ENCODE measurements at regions not wholly inside any gene's neighbourhood (a gene's known extent, or its start where the extent isn't known, plus 50 kb on each side); places are given as distances from the start of the nearest gene placed in this dataset.

- no peak for DNase-seq (ENCODE audit: low spot score)
Measured at GRCh38 chr7:12074889-12075288, 136.2 kb upstream of the TMEM106B start.

- no peak for DNase-seq (ENCODE audit: low spot score)
Measured at GRCh38 chr7:12080006-12080405, 131.1 kb upstream of the TMEM106B start.

- DNase-seq (ENCODE audit: low spot score) = no peak
Measured at GRCh38 chr7:12085516-12085915, 125.6 kb upstream of the TMEM106B start.

- DNase-seq (ENCODE audit: low spot score) = no peak
Measured at GRCh38 chr7:12089951-12090756, 120.9 kb upstream of the TMEM106B start.

- no peak for DNase-seq (ENCODE audit: low spot score)
Measured at GRCh38 chr7:12090757-12091221, 120.3 kb upstream of the TMEM106B start.

DNA sequence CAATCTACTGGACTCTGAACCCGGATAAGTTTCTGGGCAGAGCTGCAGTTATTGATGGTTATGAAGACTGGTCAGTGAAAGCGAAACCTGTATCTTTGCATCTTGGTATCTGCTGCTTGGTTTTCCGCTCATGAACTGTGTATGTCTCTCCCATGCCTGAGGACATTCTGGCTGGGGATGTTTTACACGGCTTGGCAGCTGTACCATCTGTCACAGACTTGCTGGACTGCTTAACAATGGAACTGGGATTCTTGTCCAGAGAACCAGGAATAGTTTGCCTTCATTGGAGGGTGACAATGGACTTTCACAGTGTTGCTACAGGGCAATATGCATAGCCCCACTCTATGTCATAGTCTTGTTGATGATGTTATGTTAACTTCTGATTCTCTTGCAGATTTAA lies 119.9 kb upstream of the TMEM106B start:
- DNase-seq (ENCODE audit: low spot score) = no peak

DNA sequence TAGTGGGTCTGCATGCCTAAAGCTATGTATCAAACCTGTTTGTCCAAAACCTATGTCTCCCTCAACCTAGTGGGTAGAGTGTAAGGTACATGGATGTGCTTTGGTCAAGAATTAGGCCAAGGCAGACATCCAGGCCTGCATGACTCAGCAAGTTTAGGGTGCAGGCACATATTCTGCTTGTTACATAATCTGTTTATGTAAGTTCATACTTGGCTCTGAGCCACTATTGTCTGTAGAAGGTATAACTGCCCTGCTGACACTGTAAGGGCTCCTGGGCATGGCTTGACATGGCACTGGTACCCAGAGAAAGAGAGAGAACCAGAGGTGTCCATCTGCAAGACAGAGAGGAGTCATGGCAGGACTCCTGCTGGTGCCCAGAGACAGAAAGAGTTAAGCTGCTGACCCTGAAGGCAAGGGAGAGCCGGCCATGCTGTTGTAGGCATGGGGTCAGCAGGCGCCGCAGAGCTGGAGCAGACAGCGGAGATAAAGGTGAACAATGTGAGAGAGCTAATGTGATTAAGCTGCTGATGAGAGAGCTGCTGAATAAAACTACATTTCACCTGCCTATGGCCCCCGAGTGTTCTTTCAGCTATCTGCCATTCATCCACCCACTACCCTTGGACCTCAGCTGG lies 118.5 kb upstream of the TMEM106B start:
- DNase-seq (ENCODE audit: low spot score) = no peak

DNA sequence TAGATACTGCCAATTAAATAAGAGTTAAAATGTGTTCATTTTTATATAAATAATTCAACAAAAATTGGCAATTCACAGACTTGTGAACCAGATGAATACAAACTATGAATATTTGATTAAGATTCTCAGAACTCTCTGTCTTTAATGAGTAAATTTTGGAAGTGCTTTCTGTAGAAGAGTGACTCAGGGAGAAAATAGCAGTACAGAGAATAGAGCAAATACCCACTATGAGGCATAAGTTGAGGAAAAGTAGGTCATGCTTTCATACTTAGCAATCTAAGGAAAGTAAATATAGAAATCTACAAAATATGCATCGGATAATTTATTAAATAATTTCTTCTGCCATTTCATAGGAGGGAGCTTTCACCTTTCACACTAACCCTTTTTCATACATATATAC lies 117.7 kb upstream of the TMEM106B start:
- no peak for DNase-seq (ENCODE audit: low spot score)

DNA sequence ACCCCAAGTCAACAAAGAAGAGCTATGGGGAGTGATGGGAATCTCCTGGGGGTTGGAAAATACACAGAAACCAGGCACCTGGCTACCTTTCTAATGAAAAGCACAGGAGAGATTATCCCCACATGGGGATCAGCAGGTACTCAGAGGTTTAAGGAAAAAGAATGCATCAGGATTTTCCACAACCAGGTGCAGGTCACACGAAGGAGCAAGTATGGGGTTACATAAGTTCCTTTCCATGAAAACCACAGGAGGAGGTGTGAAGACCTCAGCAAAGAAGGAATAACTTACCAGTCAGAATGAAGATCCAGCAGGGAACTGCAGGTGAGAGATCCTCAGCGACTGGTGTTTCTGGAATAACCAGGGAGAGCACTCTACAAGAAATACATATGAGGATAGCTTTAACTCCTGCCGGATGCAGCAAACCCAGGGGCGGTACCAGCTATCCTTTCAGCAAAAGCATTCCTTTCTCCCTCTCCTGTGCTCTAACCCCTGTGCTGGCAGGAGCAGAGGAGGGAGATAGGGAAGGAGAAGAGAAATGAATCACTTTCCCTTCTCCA lies 116.7 kb upstream of the TMEM106B start:
- DNase-seq (ENCODE audit: low spot score) = no peak

DNA sequence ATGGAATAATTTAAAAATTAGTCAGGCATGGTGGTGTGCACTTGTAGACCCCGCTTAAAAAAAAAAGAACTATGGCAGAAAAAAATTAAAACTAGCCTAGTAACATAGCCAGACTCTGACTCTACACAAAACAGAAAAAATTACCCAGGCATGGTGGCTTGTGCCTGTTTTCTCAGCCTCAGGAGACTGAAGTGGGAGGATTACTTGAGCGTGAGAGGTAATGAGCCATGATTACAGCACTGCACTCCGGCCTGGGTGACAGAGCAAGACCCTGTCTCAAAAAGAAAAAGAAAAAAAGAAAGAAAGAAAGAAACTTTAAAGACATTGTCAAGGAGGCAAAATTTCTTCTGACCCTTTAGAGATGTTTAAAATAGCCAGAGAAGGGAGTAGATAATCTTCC lies 109.0 kb upstream of the TMEM106B start:
- no peak for DNase-seq (ENCODE audit: low spot score)

GRCh38 chr7:12102527-12102926 lies 108.6 kb upstream of the TMEM106B start:
- no peak for DNase-seq (ENCODE audit: low spot score)

DNA sequence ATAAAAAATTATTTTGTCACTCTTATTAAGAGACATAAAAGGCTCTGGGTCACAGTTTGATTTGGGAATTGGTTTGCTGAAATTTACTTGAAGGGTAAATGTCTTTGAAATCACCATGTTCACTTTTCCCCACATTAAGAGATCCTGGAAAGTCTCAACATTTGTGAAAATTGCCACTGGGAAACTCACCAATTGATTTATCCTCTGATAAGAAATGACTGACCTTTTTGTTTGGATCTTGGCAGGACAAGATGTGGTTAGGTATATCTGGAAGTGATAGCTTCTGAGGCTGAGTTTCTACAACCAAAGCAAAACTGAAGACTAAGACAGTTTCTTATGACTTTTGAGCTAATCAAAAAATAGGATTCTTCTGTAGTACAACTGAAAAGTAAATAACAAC lies 107.1 kb upstream of the TMEM106B start:
- DNase-seq (ENCODE audit: low spot score) = no peak

DNA sequence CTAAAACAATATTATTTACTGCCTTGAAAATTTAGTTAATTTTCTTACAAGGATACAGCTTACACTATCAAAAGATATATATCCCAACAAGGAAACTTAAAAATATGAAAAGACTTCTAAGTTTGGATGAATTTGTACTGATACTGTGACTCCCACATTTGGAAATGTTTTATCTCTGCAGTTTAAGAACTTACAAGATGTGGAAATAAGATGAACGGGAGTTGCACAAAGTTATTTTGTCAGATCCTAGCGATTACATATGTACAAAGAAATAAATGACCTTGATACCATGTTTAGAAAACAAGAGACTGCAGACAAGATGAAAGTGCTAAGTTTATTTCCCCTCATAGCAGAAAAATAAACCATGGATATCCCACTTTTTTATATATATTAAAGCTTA lies 103.7 kb upstream of the TMEM106B start:
- DNase-seq (ENCODE audit: low spot score) = no peak

- DNase-seq (ENCODE audit: low spot score) = no peak
Measured at GRCh38 chr7:12107841-12108254, 103.2 kb upstream of the TMEM106B start.

GRCh38 chr7:12110425-12110824 lies 100.7 kb upstream of the TMEM106B start:
- no peak for DNase-seq (ENCODE audit: low spot score)

DNA sequence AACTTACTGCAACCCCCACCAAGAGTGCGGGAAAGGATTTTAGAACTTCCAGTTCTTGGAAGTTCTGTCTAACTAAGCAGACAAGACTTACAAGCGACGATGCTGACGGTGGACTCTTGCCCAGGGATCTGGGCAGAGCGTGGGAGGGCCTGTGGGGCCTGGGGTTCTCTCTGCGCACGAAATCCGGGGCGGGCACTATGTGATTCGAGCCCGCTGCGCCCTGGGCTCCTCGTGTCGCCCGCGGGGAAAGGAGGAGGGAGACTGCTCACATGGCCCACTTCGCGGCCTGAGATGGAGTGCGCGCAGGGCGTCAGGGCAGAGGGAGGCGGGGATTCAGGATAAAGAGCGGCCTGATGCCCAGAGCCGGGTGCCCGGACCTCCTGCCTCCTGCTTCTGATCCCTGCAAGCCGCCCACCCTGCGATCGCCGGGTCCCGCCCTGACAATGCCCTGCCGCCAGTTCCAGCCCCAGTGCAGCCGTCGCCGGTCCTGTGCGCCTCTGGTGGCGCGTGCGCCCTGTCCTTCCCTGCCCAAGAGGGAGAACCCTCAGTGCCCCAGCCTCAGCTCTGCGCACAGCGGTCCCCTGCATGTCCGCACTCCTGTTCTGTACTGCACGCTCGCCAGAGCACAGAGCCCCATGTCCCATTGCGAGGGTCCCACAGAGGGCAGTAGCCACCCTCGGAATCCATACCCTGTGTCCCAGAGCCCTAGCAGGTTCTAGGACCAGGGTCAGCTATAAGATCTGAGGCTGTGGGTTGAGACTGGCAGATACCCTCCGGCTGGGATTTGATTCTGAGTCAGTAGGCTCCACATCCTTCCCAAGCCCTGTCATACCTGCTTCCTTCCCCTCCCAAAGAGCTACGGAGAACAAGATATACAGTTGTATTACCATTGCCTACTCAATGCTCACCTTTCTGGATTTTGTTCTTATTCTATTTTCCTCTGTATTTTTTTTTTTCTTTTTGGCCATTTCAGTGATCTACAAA lies 99.4 kb upstream of the TMEM106B start:
- DNase-seq (ENCODE audit: low spot score) = no peak

- DNase-seq (ENCODE audit: low spot score) = no peak
Measured at GRCh38 chr7:12117170-12117569, 93.9 kb upstream of the TMEM106B start.

DNA sequence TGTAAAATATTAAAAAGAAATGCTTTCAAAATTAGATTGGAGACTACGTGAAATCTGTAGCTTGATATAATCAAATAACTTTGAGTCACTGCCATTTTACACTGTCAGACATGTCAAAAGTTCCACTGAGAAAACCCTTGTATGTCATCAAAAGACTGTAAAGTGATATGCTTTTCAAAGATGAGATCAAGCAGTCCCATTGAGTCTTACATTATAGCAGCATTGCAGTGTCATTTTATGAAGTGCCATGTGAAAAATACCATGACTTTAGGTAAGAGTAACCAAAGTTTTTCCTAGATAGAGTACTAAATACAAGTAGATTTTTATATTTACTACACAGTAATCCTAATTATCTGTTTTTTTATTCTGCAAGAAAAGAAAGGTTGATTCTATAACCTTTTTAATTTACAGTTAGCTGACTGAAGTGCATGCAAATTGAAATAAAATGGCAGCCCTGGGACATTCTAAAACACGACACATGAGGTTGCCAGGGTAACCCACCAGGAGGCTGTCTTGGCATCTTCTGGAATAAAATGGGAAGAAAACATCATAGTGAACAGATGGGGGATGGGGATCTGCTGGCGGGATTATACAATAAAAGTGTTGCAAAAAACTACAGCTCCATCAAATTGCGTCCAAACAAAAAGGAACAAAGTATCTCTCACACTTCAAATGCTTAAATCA lies 91.3 kb upstream of the TMEM106B start:
- DNase-seq (ENCODE audit: low spot score) = no peak

- no peak for DNase-seq (ENCODE audit: low spot score)
Measured at GRCh38 chr7:12120632-12121031, 90.5 kb upstream of the TMEM106B start.

GRCh38 chr7:12123172-12123571 lies 87.9 kb upstream of the TMEM106B start:
- no peak for DNase-seq (ENCODE audit: low spot score)

DNA sequence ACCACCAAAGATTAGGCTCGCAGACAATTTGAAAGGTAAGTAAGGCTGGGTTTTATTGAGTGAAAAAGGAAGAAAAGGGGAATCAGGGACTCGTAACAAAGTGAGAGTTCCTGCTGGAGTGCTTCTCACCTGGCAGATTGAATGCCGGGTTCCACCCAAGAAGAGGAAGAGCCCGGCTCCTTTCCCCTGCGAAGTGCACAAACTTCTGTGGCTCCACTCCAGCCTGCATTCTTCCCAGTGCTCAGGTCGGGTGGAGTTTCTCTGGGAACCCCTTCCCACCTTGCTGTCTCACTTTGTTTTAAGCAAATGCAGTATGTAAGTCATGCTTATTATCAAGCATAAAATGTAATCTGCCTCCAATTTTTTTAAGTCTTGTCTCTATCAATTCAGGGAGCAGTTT lies 87.1 kb upstream of the TMEM106B start:
- DNase-seq (ENCODE audit: low spot score) = no peak

DNA sequence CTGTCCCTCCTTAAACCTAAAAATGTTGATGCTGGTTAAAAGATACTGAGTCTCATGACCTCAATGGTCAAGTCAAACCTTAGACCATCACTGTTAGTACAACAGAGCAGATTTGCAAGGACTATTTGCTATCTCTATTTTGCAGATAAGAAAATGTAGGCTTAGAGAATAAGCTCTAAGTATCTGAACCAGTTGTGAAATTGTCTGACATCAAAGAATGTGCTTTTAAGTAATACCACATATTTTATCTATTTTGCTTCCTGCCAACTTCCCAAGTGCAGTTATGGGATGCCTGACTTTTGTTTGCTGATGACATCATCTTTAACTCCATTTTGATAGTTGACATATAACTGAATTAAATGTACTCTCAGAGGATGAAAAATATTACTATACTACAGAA lies 83.6 kb upstream of the TMEM106B start:
- no peak for DNase-seq (ENCODE audit: low spot score)

Measured in CD4-positive, alpha-beta T cell treated with Interleukin-2 at 100 ng/mL for 4 hours (primary cell).